NCI-H2029 treated with DMSO at 0.1 percent for 48 hours (cell line): ENCODE measurements at regions not wholly inside any gene's neighbourhood (a gene's known extent, or its start where the extent isn't known, plus 50 kb on each side); places are given as distances from the start of the nearest gene placed in this dataset.
"Not testable (repeated sequence)": the region's sequence is repeated elsewhere in the genome, so short reads cannot be mapped to it uniquely, and the experiment has no call there.

Experiments
- DNase-seq: peaks from one replicate; lab custom pipeline; 2025; lab: John Stamatoyannopoulos, UW

GRCh38 chr18:77329651-77330050 lies 80.0 kb downstream of the GALR1 start:
- no peak for DNase-seq

- no peak for DNase-seq
Measured at GRCh38 chr18:77334876-77335275, 85.2 kb downstream of the GALR1 start.

- no peak for DNase-seq
Measured at GRCh38 chr18:77337604-77338003, 88.0 kb downstream of the GALR1 start.

GRCh38 chr18:77339093-77339492 lies 89.4 kb downstream of the GALR1 start:
- no peak for DNase-seq

GRCh38 chr18:77339623-77340022 lies 90.0 kb downstream of the GALR1 start:
- no peak for DNase-seq

- no peak for DNase-seq
Measured at GRCh38 chr18:77340815-77341214, 91.2 kb downstream of the GALR1 start.

- DNase-seq = no peak
Measured at GRCh38 chr18:77341527-77342325, 92.1 kb downstream of the GALR1 start.

- DNase-seq = no peak
Measured at GRCh38 chr18:77342736-77343135, 93.1 kb downstream of the GALR1 start.

- no peak for DNase-seq
Measured at GRCh38 chr18:77343846-77344510, 94.3 kb downstream of the GALR1 start.

- no peak for DNase-seq
Measured at GRCh38 chr18:77344786-77345500, 95.3 kb downstream of the GALR1 start.

GRCh38 chr18:77346208-77346810 lies 96.7 kb downstream of the GALR1 start:
- no peak for DNase-seq

- not testable (repeated sequence) for DNase-seq
Measured at GRCh38 chr18:77353349-77353748, 103.7 kb downstream of the GALR1 start.

GRCh38 chr18:77359561-77360314 lies 110.1 kb downstream of the GALR1 start:
- no peak for DNase-seq

- DNase-seq = no peak
Measured at GRCh38 chr18:77360315-77361190, 110.9 kb downstream of the GALR1 start.

GRCh38 chr18:77361382-77361781 lies 111.7 kb downstream of the GALR1 start:
- DNase-seq = no peak

- DNase-seq = no peak
Measured at GRCh38 chr18:77365667-77366066, 116.0 kb downstream of the GALR1 start.

- DNase-seq = no peak
Measured at GRCh38 chr18:77366067-77366719, 116.5 kb downstream of the GALR1 start.

- no peak for DNase-seq
Measured at GRCh38 chr18:77366720-77367641, 117.3 kb downstream of the GALR1 start.

- no peak for DNase-seq
Measured at GRCh38 chr18:77369644-77370043, 120.0 kb downstream of the GALR1 start.
